ENCODE measurements at regions not wholly inside any gene's neighbourhood (a gene's known extent, or its start where the extent isn't known, plus 50 kb on each side); places are given as distances from the start of the nearest gene placed in this dataset.

DNA sequence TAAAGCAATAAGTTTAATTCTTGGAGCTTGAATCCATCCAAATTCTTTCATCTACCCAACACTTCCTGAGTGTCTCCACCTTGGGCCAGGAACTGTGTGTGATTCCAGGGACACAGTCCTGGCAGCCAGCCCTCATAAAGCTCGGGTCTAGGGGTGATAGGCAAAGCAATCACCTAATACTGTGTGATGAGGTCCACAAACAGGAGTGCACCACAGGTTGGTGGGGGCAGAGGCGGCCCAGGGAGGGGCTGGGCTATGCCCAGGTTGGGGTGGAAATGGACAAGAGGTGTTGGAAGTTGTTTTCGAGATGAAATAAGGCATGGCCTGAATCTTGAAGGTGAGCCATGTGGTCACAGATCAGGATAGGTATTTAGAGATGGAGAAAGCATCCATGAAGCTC lies 133.9 kb upstream of the PTCH1 start:
- no peak for DNase-seq
- intact Hi-C loops (cut with micrococcal nuclease) = no loop called here
- H4K5ac ChIP-seq (ENCODE audit: low read depth, low read length) = no peak overlapping the region
- no peak overlapping the region for H3K4me2 ChIP-seq (ENCODE audit: low read depth, low read length)
- no peaks in the 10 kb centered on the region for H4K20me1 ChIP-seq (ENCODE audit: insufficient read depth, low read length)
- H2BK15ac ChIP-seq (ENCODE audit: low read depth, low read length) = no peak overlapping the region
- no peaks in the 10 kb centered on the region for H3K9me1 ChIP-seq (ENCODE audit: insufficient read depth, low read length)
- no peak overlapping the region for H3K14ac ChIP-seq (replicated peaks; ENCODE audit: low read depth, low read length)
- H3K4me3 ChIP-seq (ENCODE audit: insufficient read depth, low read depth, low read length) = no peak overlapping the region
- no peak overlapping the region for H2BK5ac ChIP-seq (ENCODE audit: low read depth, low read length, poor library complexity, severe bottlenecking)
- no TSS peak for BruUV-seq (replicated peaks)
- no peak for ATAC-seq (ENCODE audit: low read depth)
- H3K4ac ChIP-seq (ENCODE audit: low read depth, low read length) = no peak overlapping the region
- no peak overlapping the region for H2BK20ac ChIP-seq (ENCODE audit: low read depth, low read length)
- H3K4me1 ChIP-seq (ENCODE audit: control insufficient read depth, insufficient read depth, low read length) = no peaks in the 10 kb centered on the region
- CTCF ChIA-PET = no interaction called here
- H3K27me3 ChIP-seq (ENCODE audit: control insufficient read depth, insufficient read depth, low read length) = peaks cover 2% of the 10 kb centered on the region; the same call in 1 of the 2 replicates
- POLR2A ChIA-PET (ENCODE audit: unreplicated experiment) = no interaction called here
- H2BK120ac ChIP-seq (ENCODE audit: low read depth, low read length) = no peak overlapping the region
- H3K36me3 ChIP-seq (ENCODE audit: control insufficient read depth, insufficient read depth, low read length) = no peaks in the 10 kb centered on the region
- no peak for TF ChIP-seq MAZ (IDR thresholded peaks at IDR 0.05; ENCODE audit: borderline replicate concordance, low read depth, low read length)
- no peak for TF ChIP-seq CEBPB (IDR thresholded peaks at IDR 0.05; ENCODE audit: low read depth, low read length)
- no peak for TF ChIP-seq NFE2L2 (IDR thresholded peaks at IDR 0.05; ENCODE audit: low read depth, low read length)
- TF ChIP-seq RFX5 (IDR thresholded peaks at IDR 0.05; ENCODE audit: low read depth, low read length) = no peak
- TF ChIP-seq BHLHE40 (IDR thresholded peaks at IDR 0.05; ENCODE audit: low read depth, low read length) = no peak
- no peak for TF ChIP-seq FOS (IDR thresholded peaks at IDR 0.05; ENCODE audit: low read depth, low read length)
- TF ChIP-seq ELK1 (IDR thresholded peaks at IDR 0.05; ENCODE audit: borderline replicate concordance, low read depth, low read length) = no peak
- TF ChIP-seq MAFK (IDR thresholded peaks at IDR 0.05; ENCODE audit: low read depth, low read length) = no peak
- TF ChIP-seq RCOR1 (IDR thresholded peaks at IDR 0.05; ENCODE audit: insufficient replicate concordance, low read length) = no peak
- no peak for TF ChIP-seq MXI1 (IDR thresholded peaks at IDR 0.05; ENCODE audit: borderline replicate concordance, low read depth, low read length)
- TF ChIP-seq, protein P1, sequence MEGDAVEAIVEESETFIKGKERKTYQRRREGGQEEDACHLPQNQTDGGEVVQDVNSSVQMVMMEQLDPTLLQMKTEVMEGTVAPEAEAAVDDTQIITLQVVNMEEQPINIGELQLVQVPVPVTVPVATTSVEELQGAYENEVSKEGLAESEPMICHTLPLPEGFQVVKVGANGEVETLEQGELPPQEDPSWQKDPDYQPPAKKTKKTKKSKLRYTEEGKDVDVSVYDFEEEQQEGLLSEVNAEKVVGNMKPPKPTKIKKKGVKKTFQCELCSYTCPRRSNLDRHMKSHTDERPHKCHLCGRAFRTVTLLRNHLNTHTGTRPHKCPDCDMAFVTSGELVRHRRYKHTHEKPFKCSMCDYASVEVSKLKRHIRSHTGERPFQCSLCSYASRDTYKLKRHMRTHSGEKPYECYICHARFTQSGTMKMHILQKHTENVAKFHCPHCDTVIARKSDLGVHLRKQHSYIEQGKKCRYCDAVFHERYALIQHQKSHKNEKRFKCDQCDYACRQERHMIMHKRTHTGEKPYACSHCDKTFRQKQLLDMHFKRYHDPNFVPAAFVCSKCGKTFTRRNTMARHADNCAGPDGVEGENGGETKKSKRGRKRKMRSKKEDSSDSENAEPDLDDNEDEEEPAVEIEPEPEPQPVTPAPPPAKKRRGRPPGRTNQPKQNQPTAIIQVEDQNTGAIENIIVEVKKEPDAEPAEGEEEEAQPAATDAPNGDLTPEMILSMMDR (conservative IDR thresholded peaks at IDR 0.05; ENCODE audit: low read depth, low read length) = no peak
- no peak for TF ChIP-seq POLR2A (IDR thresholded peaks at IDR 0.05; ENCODE audit: low read depth, low read length)
- no peak overlapping the region for H3K9ac ChIP-seq (ENCODE audit: low read depth, low read length)
- no peaks in the 10 kb centered on the region for H3K79me1 ChIP-seq (ENCODE audit: low read depth in 1 of 2, low read length in 2 of 2)
- H2AFZ ChIP-seq (replicated peaks; ENCODE audit: low read length, poor library complexity) = no peak overlapping the region
- WGBS, 2 experiments (ENCODE audit: extremely low coverage in 2 of 2, insufficient read length in 1 of 2) = 57% methylated on average over 1 of the region's 3 CpGs; no CpG with 5 or more reads in 1 of the 2 experiments
- no peak overlapping the region for H3K18ac ChIP-seq (ENCODE audit: low read depth, low read length)
- H3K27ac ChIP-seq (ENCODE audit: insufficient read depth, low read length) = no peak overlapping the region
- in situ Hi-C loops (cut with MboI; ENCODE audit: low sequenced_read_pairs) = no loop called here
- H4K8ac ChIP-seq (ENCODE audit: low read depth in 2 of 2, low read length in 2 of 2) = no peak overlapping the region
- no peak overlapping the region for H2AK5ac ChIP-seq (ENCODE audit: low read depth, low read length)
- no peaks in the 10 kb centered on the region for H3K9me3 ChIP-seq (ENCODE audit: control insufficient read depth, insufficient read depth, low read length)
- no peak overlapping the region for H3K56ac ChIP-seq (ENCODE audit: extremely low read depth, insufficient read depth, low read length)
- dilution Hi-C loops (cut with HindIII; ENCODE audit: low sequenced_read_pairs, unreplicated experiment) = no loop called here
- no peak overlapping the region for H2AK9ac ChIP-seq (replicated peaks; ENCODE audit: low read depth, low read length, poor library complexity)
- no peak overlapping the region for H3K23ac ChIP-seq (ENCODE audit: low read depth, low read length)
- no peak overlapping the region for H4K91ac ChIP-seq (ENCODE audit: insufficient read depth, low read depth, low read length)
